ENCODE measurements at regions not wholly inside any gene's neighbourhood (a gene's known extent, or its start where the extent isn't known, plus 50 kb on each side); places are given as distances from the start of the nearest gene placed in this dataset.
"Not testable (repeated sequence)": the region's sequence is repeated elsewhere in the genome, so short reads cannot be mapped to it uniquely, and the experiment has no call there.

GRCh38 chr16:65285128-65286048 is 163.5 kb upstream of the CDH11 start:
- no peak for DNase-seq

GRCh38 chr16:65284626-65285025 is 162.8 kb upstream of the CDH11 start:
- no peak for DNase-seq

- DNase-seq = no peak
These were observed 161.4 kb upstream of the CDH11 start for GRCh38 chr16:65283181-65283651.

- DNase-seq = no peak
These were observed 159.7 kb upstream of the CDH11 start for GRCh38 chr16:65281586-65281985.

- no peak for DNase-seq
These were observed 159.1 kb upstream of the CDH11 start for GRCh38 chr16:65280845-65281512.

GRCh38 chr16:65279576-65279975 is 157.7 kb upstream of the CDH11 start:
- DNase-seq = no peak

- DNase-seq = no peak
These were observed 157.0 kb upstream of the CDH11 start for GRCh38 chr16:65278874-65279273.

GRCh38 chr16:65274566-65274965 is 152.7 kb upstream of the CDH11 start:
- DNase-seq = no peak

- no peak for DNase-seq
These were observed 151.0 kb upstream of the CDH11 start for GRCh38 chr16:65272699-65273414.

- no peak for DNase-seq
These were observed 150.1 kb upstream of the CDH11 start for GRCh38 chr16:65271996-65272395.

- DNase-seq = no peak
These were observed 146.5 kb upstream of the CDH11 start for GRCh38 chr16:65268331-65268730.

- DNase-seq = no peak
These were observed 142.0 kb upstream of the CDH11 start for GRCh38 chr16:65263896-65264295.

- DNase-seq = no peak
These were observed 138.9 kb upstream of the CDH11 start for GRCh38 chr16:65260746-65261145.

- DNase-seq = no peak
These were observed 132.3 kb upstream of the CDH11 start for GRCh38 chr16:65254144-65254543.

- no peak for DNase-seq
These were observed 127.9 kb upstream of the CDH11 start for GRCh38 chr16:65249768-65250167.

- DNase-seq = no peak
These were observed 122.9 kb upstream of the CDH11 start for GRCh38 chr16:65244787-65245186.

- no peak for DNase-seq
These were observed 113.7 kb upstream of the CDH11 start for GRCh38 chr16:65235339-65236177.

- DNase-seq = not testable (repeated sequence)
These were observed 113.0 kb upstream of the CDH11 start for GRCh38 chr16:65234721-65235320.

- DNase-seq = no peak
These were observed 107.4 kb upstream of the CDH11 start for GRCh38 chr16:65229191-65229662.

GRCh38 chr16:65227150-65227835 is 105.4 kb upstream of the CDH11 start:
- DNase-seq = no peak

- no peak for DNase-seq
These were observed 104.2 kb upstream of the CDH11 start for GRCh38 chr16:65226077-65226476.

Measured in NCI-H1417 (cell line).